ENCODE measurements at regions not wholly inside any gene's neighbourhood (a gene's known extent, or its start where the extent isn't known, plus 50 kb on each side); places are given as distances from the start of the nearest gene placed in this dataset.
"Not testable (repeated sequence)": the region's sequence is repeated elsewhere in the genome, so short reads cannot be mapped to it uniquely, and the experiment has no call there.

GRCh38 chr10:2189356-2189755, 452.0 kb upstream of the ADARB2 start:
- TF ChIP-seq CTCF (IDR thresholded peaks at IDR 0.05); HMGXB4 (CRISPR knock-in tag; IDR thresholded peaks at IDR 0.05); IRF1 (CRISPR knock-in tag; IDR thresholded peaks at IDR 0.05); NFYB (CRISPR knock-in tag; conservative IDR thresholded peaks at IDR 0.05; ENCODE audit: low read depth); JUN (CRISPR knock-in tag; IDR thresholded peaks at IDR 0.05); KAT7 (CRISPR knock-in tag; IDR thresholded peaks at IDR 0.05; ENCODE audit: borderline replicate concordance); E2F5 (CRISPR knock-in tag; IDR thresholded peaks at IDR 0.05); SMAD3 (CRISPR knock-in tag; IDR thresholded peaks at IDR 0.05; ENCODE audit: borderline replicate concordance); TEAD1 (CRISPR knock-in tag; IDR thresholded peaks at IDR 0.05); ETV6 (CRISPR knock-in tag; IDR thresholded peaks at IDR 0.05); GTF2I (CRISPR knock-in tag; conservative IDR thresholded peaks at IDR 0.05); USF2 (CRISPR knock-in tag; IDR thresholded peaks at IDR 0.05); ZNF416 (CRISPR knock-in tag; IDR thresholded peaks at IDR 0.05): not testable (repeated sequence)
